ENCODE measurements at regions not wholly inside any gene's neighbourhood (a gene's known extent, or its start where the extent isn't known, plus 50 kb on each side); places are given as distances from the start of the nearest gene placed in this dataset.
A peak's percentile ranks its signal among the peaks of the same experiment; 100 is the strongest.

DNA sequence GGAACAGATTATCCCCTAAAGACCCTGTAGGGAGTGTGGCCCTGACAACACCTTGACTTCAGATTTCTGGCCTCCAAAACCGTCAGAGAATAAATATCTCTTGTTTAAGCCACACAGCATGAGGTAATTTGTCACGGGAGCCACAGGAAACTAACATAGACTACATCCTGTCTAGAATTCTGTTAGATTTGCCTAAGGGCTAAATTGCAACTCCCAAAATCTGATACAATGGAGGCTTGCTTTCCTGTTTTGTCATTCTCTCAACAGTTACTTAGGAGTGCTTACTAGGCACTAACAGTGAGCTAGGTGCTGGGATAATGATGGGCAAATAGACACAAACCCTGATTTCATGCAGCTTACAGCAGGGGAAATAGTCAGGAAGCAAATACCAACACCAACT lies 141.6 kb downstream of the MIS18A start:
- no peak overlapping the region for H3K18ac ChIP-seq (ENCODE audit: low read depth in 1 of 2, low read length in 2 of 2)
- H2BK12ac ChIP-seq (ENCODE audit: low read length in 2 of 2): no peak overlapping the region
- H3K4me2 ChIP-seq (ENCODE audit: low read length, poor library complexity, severe bottlenecking): no peak overlapping the region
- H3K4me3 ChIP-seq (ENCODE audit: insufficient read depth in 1 of 2, low read depth in 1 of 2, low read length in 2 of 2): no peak overlapping the region
- H3K4ac ChIP-seq (ENCODE audit: low read depth in 1 of 2, low read length in 2 of 2): no peak overlapping the region
- no peak overlapping the region for H2AFZ ChIP-seq (ENCODE audit: low read depth, low read length)
- H2BK120ac ChIP-seq (ENCODE audit: low read depth, low read length): no peak overlapping the region
- no peak overlapping the region for H2BK5ac ChIP-seq (ENCODE audit: low read depth, low read length, poor library complexity, severe bottlenecking)
- H4K8ac ChIP-seq (ENCODE audit: low read length): no peak overlapping the region
- WGBS: 63% methylated on average over 2 of the region's 2 CpGs
- H3K27me3 ChIP-seq (ENCODE audit: control insufficient read depth in 1 of 2, insufficient read depth in 1 of 2, low read length in 2 of 2): no peaks in the 10 kb centered on the region
- no peaks in the 10 kb centered on the region for H3K36me3 ChIP-seq (ENCODE audit: control insufficient read depth in 1 of 2, insufficient read depth in 2 of 2, low read depth in 1 of 2, low read length in 2 of 2)
- no peak overlapping the region for H3K9ac ChIP-seq (ENCODE audit: low read length)
- no peak overlapping the region for H3K23ac ChIP-seq (ENCODE audit: low read length in 2 of 2)
- no peak overlapping the region for H3K14ac ChIP-seq (ENCODE audit: low read length in 2 of 2)
- H2BK15ac ChIP-seq (ENCODE audit: low read depth, poor library complexity, severe bottlenecking): no peak overlapping the region
- no peak for DNase-seq
- no peak overlapping the region for H2AK5ac ChIP-seq (ENCODE audit: low read length, severe bottlenecking)
- H4K91ac ChIP-seq (ENCODE audit: low read length): no peak overlapping the region
- peaks cover 6% of the 10 kb centered on the region for H3K9me3 ChIP-seq (ENCODE audit: control insufficient read depth, low read length)
- H3K4me1 ChIP-seq (ENCODE audit: control insufficient read depth, insufficient read depth, low read depth, low read length): no peaks in the 10 kb centered on the region
- H3K27ac ChIP-seq (ENCODE audit: low read length, poor library complexity, severe bottlenecking): no peak overlapping the region
- no peaks in the 10 kb centered on the region for H3K79me1 ChIP-seq (replicated peaks; ENCODE audit: low read length, poor library complexity, severe bottlenecking)

DNA sequence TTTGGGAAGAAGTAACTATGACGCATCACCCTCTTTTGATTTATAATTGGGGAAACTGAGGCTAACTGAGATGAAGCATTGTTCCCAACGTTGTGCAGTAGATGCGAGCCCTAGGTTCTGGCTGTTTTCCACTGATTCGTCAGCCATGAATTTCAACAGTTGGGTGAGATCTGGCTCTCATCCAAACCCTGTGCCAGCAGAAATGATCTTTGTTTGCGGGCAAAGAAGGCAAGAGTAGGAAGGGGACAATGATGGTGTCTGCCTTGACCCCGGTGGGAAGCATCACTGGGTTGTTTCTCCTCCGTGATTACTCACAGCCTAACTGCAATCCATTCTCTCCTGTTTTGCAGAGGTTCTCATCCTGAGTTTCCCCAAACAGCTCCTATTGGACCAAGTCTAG lies 142.3 kb downstream of the MIS18A start:
- H2BK15ac ChIP-seq (ENCODE audit: low read depth, poor library complexity, severe bottlenecking): no peak overlapping the region
- no peak overlapping the region for H4K91ac ChIP-seq (ENCODE audit: low read length)
- no peak overlapping the region for H3K18ac ChIP-seq (ENCODE audit: low read depth in 1 of 2, low read length in 2 of 2)
- no peak overlapping the region for H2BK120ac ChIP-seq (ENCODE audit: low read depth, low read length)
- no peak overlapping the region for H3K9ac ChIP-seq (ENCODE audit: low read length)
- H3K9me3 ChIP-seq (ENCODE audit: control insufficient read depth, low read length): peaks cover 6% of the 10 kb centered on the region
- H2AFZ ChIP-seq (ENCODE audit: low read depth, low read length): no peak overlapping the region
- no peak overlapping the region for H3K4ac ChIP-seq (ENCODE audit: low read depth in 1 of 2, low read length in 2 of 2)
- no peak overlapping the region for H2AK5ac ChIP-seq (ENCODE audit: low read length, severe bottlenecking)
- no peak overlapping the region for H3K4me3 ChIP-seq (ENCODE audit: insufficient read depth in 1 of 2, low read depth in 1 of 2, low read length in 2 of 2)
- no peak overlapping the region for H2BK5ac ChIP-seq (ENCODE audit: low read depth, low read length, poor library complexity, severe bottlenecking)
- DNase-seq: no peak
- no peaks in the 10 kb centered on the region for H3K36me3 ChIP-seq (ENCODE audit: control insufficient read depth in 1 of 2, insufficient read depth in 2 of 2, low read depth in 1 of 2, low read length in 2 of 2)
- H3K79me1 ChIP-seq (replicated peaks; ENCODE audit: low read length, poor library complexity, severe bottlenecking): no peaks in the 10 kb centered on the region
- H3K4me1 ChIP-seq (ENCODE audit: control insufficient read depth, insufficient read depth, low read depth, low read length): no peaks in the 10 kb centered on the region
- no peak overlapping the region for H3K4me2 ChIP-seq (ENCODE audit: low read length, poor library complexity, severe bottlenecking)
- 95% methylated on average over 7 of the region's 7 CpGs for WGBS
- no peak overlapping the region for H3K23ac ChIP-seq (ENCODE audit: low read length in 2 of 2)
- H4K8ac ChIP-seq (ENCODE audit: low read length): no peak overlapping the region
- H3K14ac ChIP-seq (ENCODE audit: low read length in 2 of 2): no peak overlapping the region
- no peak overlapping the region for H2BK12ac ChIP-seq (ENCODE audit: low read length in 2 of 2)
- H3K27ac ChIP-seq (ENCODE audit: low read length, poor library complexity, severe bottlenecking): no peak overlapping the region
- no peaks in the 10 kb centered on the region for H3K27me3 ChIP-seq (ENCODE audit: control insufficient read depth in 1 of 2, insufficient read depth in 1 of 2, low read length in 2 of 2)

DNA sequence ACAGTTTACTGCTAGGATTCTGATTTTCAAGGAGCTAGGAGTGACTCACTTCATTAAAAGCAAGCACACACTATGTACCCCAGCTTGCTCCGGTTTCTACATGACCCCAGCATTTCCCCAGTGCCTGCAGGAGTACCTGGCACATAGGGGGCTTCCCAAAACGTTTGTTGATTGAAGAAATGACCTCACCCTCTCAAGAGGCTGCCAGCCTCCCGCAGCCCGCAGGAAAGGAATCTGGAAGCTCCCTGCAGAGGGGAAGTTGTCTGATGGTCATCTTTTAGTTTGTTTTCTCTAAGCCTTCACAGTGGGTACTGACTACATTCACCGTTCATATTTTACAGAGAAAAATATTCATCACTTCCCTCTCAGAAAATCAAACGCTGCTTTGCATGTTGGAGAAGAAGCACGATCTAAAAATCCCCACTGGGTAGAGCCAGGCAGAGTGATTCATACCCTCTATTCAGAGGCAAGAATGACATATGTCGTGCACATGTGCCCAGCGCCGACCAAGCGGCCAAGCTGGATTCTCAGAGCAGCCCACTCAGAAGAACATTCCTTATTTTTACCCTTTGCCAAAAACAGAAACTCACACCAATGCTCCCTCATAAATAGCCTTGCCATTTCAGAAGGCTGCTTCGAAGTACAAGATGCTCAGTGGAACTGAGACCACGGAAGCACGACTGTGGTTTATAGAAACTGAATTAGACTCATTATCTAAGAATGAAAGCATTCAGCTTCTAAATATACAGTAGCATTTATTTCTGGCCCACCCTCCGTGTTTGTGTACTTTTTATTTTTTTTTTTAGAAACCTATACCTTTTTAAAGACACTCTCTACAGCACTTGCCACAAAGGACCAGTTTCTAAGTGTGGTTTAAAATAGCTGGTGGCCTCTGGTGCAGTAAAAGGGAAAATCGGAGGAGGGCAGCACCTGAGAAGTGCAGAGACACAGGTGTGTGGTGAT lies 143.2 kb downstream of the MIS18A start:
- H2BK15ac ChIP-seq (ENCODE audit: low read depth, poor library complexity, severe bottlenecking): no peak overlapping the region
- H3K36me3 ChIP-seq (ENCODE audit: control insufficient read depth in 1 of 2, insufficient read depth in 2 of 2, low read depth in 1 of 2, low read length in 2 of 2): no peaks in the 10 kb centered on the region
- DNase-seq: no peak
- H2BK12ac ChIP-seq (ENCODE audit: low read length in 2 of 2): no peak overlapping the region
- peak overlapping the region in 1 of 2 experiments; percentile 59 for H3K4me3 ChIP-seq (ENCODE audit: insufficient read depth in 1 of 2, low read depth in 1 of 2, low read length in 2 of 2)
- H3K14ac ChIP-seq (ENCODE audit: low read length in 2 of 2): no peak overlapping the region
- no peaks in the 10 kb centered on the region for H3K27me3 ChIP-seq (ENCODE audit: control insufficient read depth in 1 of 2, insufficient read depth in 1 of 2, low read length in 2 of 2)
- WGBS: 50% methylated on average over 14 of the region's 16 CpGs
- no peak overlapping the region for H3K18ac ChIP-seq (ENCODE audit: low read depth in 1 of 2, low read length in 2 of 2)
- no peak overlapping the region for H3K4me2 ChIP-seq (ENCODE audit: low read length, poor library complexity, severe bottlenecking)
- no peaks in the 10 kb centered on the region for H3K79me1 ChIP-seq (replicated peaks; ENCODE audit: low read length, poor library complexity, severe bottlenecking)
- H3K27ac ChIP-seq (ENCODE audit: low read length, poor library complexity, severe bottlenecking): no peak overlapping the region
- peaks cover 6% of the 10 kb centered on the region for H3K9me3 ChIP-seq (ENCODE audit: control insufficient read depth, low read length)
- no peak overlapping the region for H4K91ac ChIP-seq (ENCODE audit: low read length)
- H4K8ac ChIP-seq (ENCODE audit: low read length): no peak overlapping the region
- peak overlapping the region; percentile 55 for H3K9ac ChIP-seq (ENCODE audit: low read length)
- no peak overlapping the region for H2BK5ac ChIP-seq (ENCODE audit: low read depth, low read length, poor library complexity, severe bottlenecking)
- no peak overlapping the region for H2AFZ ChIP-seq (ENCODE audit: low read depth, low read length)
- no peak overlapping the region for H3K23ac ChIP-seq (ENCODE audit: low read length in 2 of 2)
- no peak overlapping the region for H3K4ac ChIP-seq (ENCODE audit: low read depth in 1 of 2, low read length in 2 of 2)
- H3K4me1 ChIP-seq (ENCODE audit: control insufficient read depth, insufficient read depth, low read depth, low read length): no peaks in the 10 kb centered on the region
- H2AK5ac ChIP-seq (ENCODE audit: low read length, severe bottlenecking): no peak overlapping the region
- no peak overlapping the region for H2BK120ac ChIP-seq (ENCODE audit: low read depth, low read length)

DNA sequence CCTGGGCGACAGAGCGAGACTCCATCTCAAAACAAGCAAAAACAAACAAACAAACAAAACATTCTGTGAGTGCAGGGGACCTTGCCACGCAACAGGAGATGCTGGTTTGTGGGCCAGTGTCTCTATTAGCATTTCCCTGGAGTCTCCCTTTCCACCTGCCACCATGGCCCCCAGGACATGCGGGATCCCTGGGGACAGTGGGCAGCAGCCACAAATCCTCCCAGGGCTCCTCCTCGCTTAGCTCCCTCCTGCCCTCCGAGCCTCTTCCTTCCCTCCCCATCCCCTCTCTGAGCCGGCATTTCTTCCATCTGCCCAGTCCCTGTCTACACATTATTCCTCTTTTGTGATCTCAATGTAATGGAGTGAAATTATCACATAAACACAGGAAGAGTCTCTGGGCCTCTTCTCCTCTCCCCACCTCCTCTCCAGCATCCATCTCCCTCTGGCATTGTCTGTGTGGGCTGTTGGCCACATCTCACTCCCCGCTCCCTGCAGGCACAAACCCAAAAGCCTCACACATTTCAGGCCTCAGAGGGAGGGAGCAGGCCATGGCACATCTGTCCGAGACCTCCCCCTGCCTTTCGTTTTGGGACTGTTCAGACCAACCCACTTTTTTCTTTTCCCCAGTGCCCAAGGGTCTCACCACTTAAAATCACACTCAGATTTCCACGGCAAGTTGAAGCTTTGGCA lies 144.3 kb downstream of the MIS18A start:
- no peak overlapping the region for H3K14ac ChIP-seq (ENCODE audit: low read length in 2 of 2)
- no peak overlapping the region for H3K27ac ChIP-seq (ENCODE audit: low read length, poor library complexity, severe bottlenecking)
- no peaks in the 10 kb centered on the region for H3K4me1 ChIP-seq (ENCODE audit: control insufficient read depth, insufficient read depth, low read depth, low read length)
- H3K9ac ChIP-seq (ENCODE audit: low read length): peak overlapping the region; percentile 55
- H4K8ac ChIP-seq (ENCODE audit: low read length): no peak overlapping the region
- no peak overlapping the region for H2BK5ac ChIP-seq (ENCODE audit: low read depth, low read length, poor library complexity, severe bottlenecking)
- no peak overlapping the region for H2BK12ac ChIP-seq (ENCODE audit: low read length in 2 of 2)
- no peak overlapping the region for H3K23ac ChIP-seq (ENCODE audit: low read length in 2 of 2)
- no peaks in the 10 kb centered on the region for H3K27me3 ChIP-seq (ENCODE audit: control insufficient read depth in 1 of 2, insufficient read depth in 1 of 2, low read length in 2 of 2)
- H2BK15ac ChIP-seq (ENCODE audit: low read depth, poor library complexity, severe bottlenecking): no peak overlapping the region
- no peaks in the 10 kb centered on the region for H3K79me1 ChIP-seq (replicated peaks; ENCODE audit: low read length, poor library complexity, severe bottlenecking)
- H3K4ac ChIP-seq (ENCODE audit: low read depth in 1 of 2, low read length in 2 of 2): no peak overlapping the region
- no peak overlapping the region for H4K91ac ChIP-seq (ENCODE audit: low read length)
- H2AFZ ChIP-seq (ENCODE audit: low read depth, low read length): no peak overlapping the region
- peaks cover 6% of the 10 kb centered on the region for H3K9me3 ChIP-seq (ENCODE audit: control insufficient read depth, low read length)
- no peak overlapping the region for H2BK120ac ChIP-seq (ENCODE audit: low read depth, low read length)
- H2AK5ac ChIP-seq (ENCODE audit: low read length, severe bottlenecking): no peak overlapping the region
- no peak overlapping the region for H3K4me2 ChIP-seq (ENCODE audit: low read length, poor library complexity, severe bottlenecking)
- H3K18ac ChIP-seq (ENCODE audit: low read depth in 1 of 2, low read length in 2 of 2): no peak overlapping the region
- peak overlapping the region in 1 of 2 experiments; percentile 59 for H3K4me3 ChIP-seq (ENCODE audit: insufficient read depth in 1 of 2, low read depth in 1 of 2, low read length in 2 of 2)
- no peak for DNase-seq
- 70% methylated on average over 11 of the region's 11 CpGs for WGBS
- no peaks in the 10 kb centered on the region for H3K36me3 ChIP-seq (ENCODE audit: control insufficient read depth in 1 of 2, insufficient read depth in 2 of 2, low read depth in 1 of 2, low read length in 2 of 2)
